ENCODE measurements at regions not wholly inside any gene's neighbourhood (a gene's known extent, or its start where the extent isn't known, plus 50 kb on each side); places are given as distances from the start of the nearest gene placed in this dataset.

DNA sequence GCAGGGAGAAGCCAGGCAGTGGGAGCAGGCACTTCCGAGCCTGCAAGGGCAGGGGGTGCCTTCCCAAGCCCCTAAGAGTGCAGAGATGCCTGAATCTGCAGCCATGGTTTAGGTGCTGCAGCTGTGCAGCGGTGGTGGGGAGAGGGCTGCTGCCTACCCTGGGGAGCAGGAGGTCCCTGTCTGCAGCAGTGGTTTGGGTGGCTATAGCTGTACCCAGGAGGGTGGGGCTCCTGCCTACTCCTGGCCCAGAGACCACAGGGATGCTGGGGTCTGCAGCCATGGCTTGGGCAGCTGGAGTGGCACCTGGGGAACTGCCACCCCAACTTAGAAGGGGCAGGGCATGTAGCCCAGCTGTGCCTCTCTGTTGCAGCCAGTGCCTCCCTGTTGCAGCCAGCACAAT, 488.1 kb upstream of the THBS1 start:
- Histone ChIP-seq H3K9me3 (ENCODE audit: low read length) (no peaks in the 10 kb centered on the region), H3K4me3 (ENCODE audit: low read length) (no peak overlapping the region), H2AFZ (ENCODE audit: low read depth, low read length) (no peak overlapping the region), H3K79me2 (replicated peaks; ENCODE audit: insufficient read depth, low read length) (no peaks in the 10 kb centered on the region), H4K20me1 (ENCODE audit: insufficient read depth) (no peaks in the 10 kb centered on the region), H3F3A (ENCODE audit: insufficient read depth, low read length, poor library complexity, severe bottlenecking) (no peaks in the 10 kb centered on the region), H3K36me3 (ENCODE audit: insufficient read depth, low read length) (no peaks in the 10 kb centered on the region), H3K9ac (ENCODE audit: low read length) (no peak overlapping the region), H3K27ac (ENCODE audit: low read length) (no peak overlapping the region), H3K4me2 (ENCODE audit: low read length) (no peak overlapping the region), H3K9me2 (ENCODE audit: insufficient read depth, low read length) (no peaks in the 10 kb centered on the region), H3K27me3 (ENCODE audit: insufficient read depth, low read depth, low read length) (no peaks in the 10 kb centered on the region)
- TF ChIP-seq SMC3 (conservative IDR thresholded peaks at IDR 0.05; ENCODE audit: poor library complexity) (no peak), EP300 (conservative IDR thresholded peaks at IDR 0.05; ENCODE audit: poor library complexity, severe bottlenecking) (no peak), TAF1 (IDR thresholded peaks at IDR 0.05; ENCODE audit: low read depth) (no peak), EZH2 (IDR thresholded peaks at IDR 0.05; ENCODE audit: borderline replicate concordance, insufficient read depth, low read length, poor library complexity, severe bottlenecking) (no peak), MXI1 (conservative IDR thresholded peaks at IDR 0.05; ENCODE audit: poor library complexity, severe bottlenecking) (no peak), RAD21 (conservative IDR thresholded peaks at IDR 0.05) (no peak), POLR2AphosphoS5 (IDR thresholded peaks at IDR 0.05) (no peak), CTCF (IDR thresholded peaks at IDR 0.05; ENCODE audit: poor library complexity, severe bottlenecking) (no peak)
- TF ChIP-seq, protein P1, sequence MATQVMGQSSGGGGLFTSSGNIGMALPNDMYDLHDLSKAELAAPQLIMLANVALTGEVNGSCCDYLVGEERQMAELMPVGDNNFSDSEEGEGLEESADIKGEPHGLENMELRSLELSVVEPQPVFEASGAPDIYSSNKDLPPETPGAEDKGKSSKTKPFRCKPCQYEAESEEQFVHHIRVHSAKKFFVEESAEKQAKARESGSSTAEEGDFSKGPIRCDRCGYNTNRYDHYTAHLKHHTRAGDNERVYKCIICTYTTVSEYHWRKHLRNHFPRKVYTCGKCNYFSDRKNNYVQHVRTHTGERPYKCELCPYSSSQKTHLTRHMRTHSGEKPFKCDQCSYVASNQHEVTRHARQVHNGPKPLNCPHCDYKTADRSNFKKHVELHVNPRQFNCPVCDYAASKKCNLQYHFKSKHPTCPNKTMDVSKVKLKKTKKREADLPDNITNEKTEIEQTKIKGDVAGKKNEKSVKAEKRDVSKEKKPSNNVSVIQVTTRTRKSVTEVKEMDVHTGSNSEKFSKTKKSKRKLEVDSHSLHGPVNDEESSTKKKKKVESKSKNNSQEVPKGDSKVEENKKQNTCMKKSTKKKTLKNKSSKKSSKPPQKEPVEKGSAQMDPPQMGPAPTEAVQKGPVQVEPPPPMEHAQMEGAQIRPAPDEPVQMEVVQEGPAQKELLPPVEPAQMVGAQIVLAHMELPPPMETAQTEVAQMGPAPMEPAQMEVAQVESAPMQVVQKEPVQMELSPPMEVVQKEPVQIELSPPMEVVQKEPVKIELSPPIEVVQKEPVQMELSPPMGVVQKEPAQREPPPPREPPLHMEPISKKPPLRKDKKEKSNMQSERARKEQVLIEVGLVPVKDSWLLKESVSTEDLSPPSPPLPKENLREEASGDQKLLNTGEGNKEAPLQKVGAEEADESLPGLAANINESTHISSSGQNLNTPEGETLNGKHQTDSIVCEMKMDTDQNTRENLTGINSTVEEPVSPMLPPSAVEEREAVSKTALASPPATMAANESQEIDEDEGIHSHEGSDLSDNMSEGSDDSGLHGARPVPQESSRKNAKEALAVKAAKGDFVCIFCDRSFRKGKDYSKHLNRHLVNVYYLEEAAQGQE (IDR thresholded peaks at IDR 0.05; ENCODE audit: borderline replicate concordance), result no peak

- Histone ChIP-seq H3K27ac (ENCODE audit: low read length) (no peak overlapping the region), H4K20me1 (ENCODE audit: insufficient read depth) (no peaks in the 10 kb centered on the region), H3K9me2 (ENCODE audit: insufficient read depth, low read length) (no peaks in the 10 kb centered on the region), H3F3A (ENCODE audit: insufficient read depth, low read length, poor library complexity, severe bottlenecking) (no peaks in the 10 kb centered on the region), H3K4me3 (ENCODE audit: low read length) (no peak overlapping the region), H3K9me3 (ENCODE audit: low read length) (no peaks in the 10 kb centered on the region), H3K9ac (ENCODE audit: low read length) (no peak overlapping the region), H3K27me3 (ENCODE audit: insufficient read depth, low read depth, low read length) (no peaks in the 10 kb centered on the region), H2AFZ (ENCODE audit: low read depth, low read length) (no peak overlapping the region), H3K4me2 (ENCODE audit: low read length) (no peak overlapping the region), H3K36me3 (ENCODE audit: insufficient read depth, low read length) (no peaks in the 10 kb centered on the region), H3K79me2 (replicated peaks; ENCODE audit: insufficient read depth, low read length) (no peaks in the 10 kb centered on the region)
- no peak for TF ChIP-seq EZH2 (IDR thresholded peaks at IDR 0.05; ENCODE audit: borderline replicate concordance, insufficient read depth, low read length, poor library complexity, severe bottlenecking)
- TF ChIP-seq RAD21 (conservative IDR thresholded peaks at IDR 0.05), result no peak
- TF ChIP-seq POLR2AphosphoS5 (IDR thresholded peaks at IDR 0.05), result no peak
- TF ChIP-seq SMC3 (conservative IDR thresholded peaks at IDR 0.05; ENCODE audit: poor library complexity), result no peak
- TF ChIP-seq, protein P1 (IDR thresholded peaks at IDR 0.05; ENCODE audit: borderline replicate concordance), result no peak
- no peak for TF ChIP-seq CTCF (IDR thresholded peaks at IDR 0.05; ENCODE audit: poor library complexity, severe bottlenecking)
- no peak for TF ChIP-seq TAF1 (IDR thresholded peaks at IDR 0.05; ENCODE audit: low read depth)
- TF ChIP-seq MXI1 (conservative IDR thresholded peaks at IDR 0.05; ENCODE audit: poor library complexity, severe bottlenecking), result no peak
- TF ChIP-seq EP300 (conservative IDR thresholded peaks at IDR 0.05; ENCODE audit: poor library complexity, severe bottlenecking), result no peak
These were observed 486.8 kb upstream of the THBS1 start for GRCh38 chr15:39094116-39094515.
